Left ventricle myocardium inferior (tissue), 1 donor: ENCODE measurements at regions not wholly inside any gene's neighbourhood (a gene's known extent, or its start where the extent isn't known, plus 50 kb on each side); places are given as distances from the start of the nearest gene placed in this dataset.

ENCODE experiments used
- DNase-seq: peaks from one replicate; pipeline ENCODE4 v3.0.0-alpha.2; 2020
- H3K27ac ChIP-seq: fragments of 200-600 bp; replicated peaks from 2 replicates; pipeline ENCODE4 v1.8.0; 2021
- H3K27me3 ChIP-seq: fragments of 200-600 bp; 2 replicates; pipeline ENCODE4 v1.8.0; 2021; ENCODE audit warnings: low read depth
- H3K36me3 ChIP-seq: fragments of 200-600 bp; 2 replicates; pipeline ENCODE4 v1.8.0; 2021
- H3K4me1 ChIP-seq: fragments of 200-600 bp; 2 replicates; pipeline ENCODE4 v1.8.0; 2021
- H3K4me3 ChIP-seq: fragments of 200-600 bp; 2 replicates; pipeline ENCODE4 v1.8.0; 2021; ENCODE audit warnings: mild to moderate bottlenecking, moderate library complexity
- H3K9me3 ChIP-seq: fragments of 200-600 bp; replicated peaks from 2 replicates; pipeline ENCODE4 v1.8.0; 2021
- CTCF ChIP-seq: fragments of 200-600 bp; IDR thresholded peaks from 2 replicates; pipeline ENCODE4 v1.8.0; 2021; ENCODE audit warnings: antibody characterized with exemption, mild to moderate bottlenecking, borderline replicate concordance
- intact Hi-C: fragments of 100-400 bp; cut with micrococcal nuclease; formaldehyde crosslinking; loops from one replicate; pipeline ENCODE4 v1.11.0; 2022
- donor health status: DM: no; HTN: yes; CAD: no; lungs with severe emphysema.

- no peaks in the 10 kb centered on the region for H3K4me1 ChIP-seq
- H3K27me3 ChIP-seq: no peaks in the 10 kb centered on the region
- no peak for TF ChIP-seq CTCF
- intact Hi-C loops: no loop called here
- no peak overlapping the region for H3K27ac ChIP-seq
- DNase-seq: no peak
- peaks cover 3% of the 10 kb centered on the region for H3K36me3 ChIP-seq
- no peaks in the 10 kb centered on the region for H3K9me3 ChIP-seq
- no peak overlapping the region for H3K4me3 ChIP-seq
Measured at GRCh38 chr1:192952646-192953045, 106.5 kb downstream of the UCHL5 start.

- Histone ChIP-seq H3K4me3 (no peak overlapping the region), H3K9me3 (no peaks in the 10 kb centered on the region), H3K27ac (no peak overlapping the region), H3K4me1 (no peaks in the 10 kb centered on the region), H3K27me3 (no peaks in the 10 kb centered on the region), H3K36me3 (peaks cover 3% of the 10 kb centered on the region)
- intact Hi-C loops: no loop called here
- no peak for TF ChIP-seq CTCF
- no peak for DNase-seq
Measured at GRCh38 chr1:192954705-192955265, 104.4 kb downstream of the UCHL5 start.

- H3K27ac ChIP-seq: no peak overlapping the region
- H3K9me3 ChIP-seq: no peaks in the 10 kb centered on the region
- DNase-seq: no peak
- H3K36me3 ChIP-seq: peaks cover 3% of the 10 kb centered on the region
- no peak overlapping the region for H3K4me3 ChIP-seq
- no peak for TF ChIP-seq CTCF
- no peaks in the 10 kb centered on the region for H3K27me3 ChIP-seq
- H3K4me1 ChIP-seq: no peaks in the 10 kb centered on the region
- intact Hi-C loops: no loop called here
Measured at GRCh38 chr1:192958350-192958749, 100.8 kb downstream of the UCHL5 start.

- H3K4me1 ChIP-seq: no peaks in the 10 kb centered on the region
- H3K27me3 ChIP-seq: no peaks in the 10 kb centered on the region
- H3K4me3 ChIP-seq: no peak overlapping the region
- intact Hi-C loops: no loop called here
- H3K27ac ChIP-seq: no peak overlapping the region
- no peaks in the 10 kb centered on the region for H3K9me3 ChIP-seq
- H3K36me3 ChIP-seq: peaks cover 3% of the 10 kb centered on the region
- no peak for DNase-seq
- no peak for TF ChIP-seq CTCF
Measured at GRCh38 chr1:192958871-192959270, 100.3 kb downstream of the UCHL5 start.

GRCh38 chr1:192959657-192960186, 99.4 kb downstream of the UCHL5 start:
- peaks cover 3% of the 10 kb centered on the region for H3K36me3 ChIP-seq
- no peak overlapping the region for H3K4me3 ChIP-seq
- H3K27me3 ChIP-seq: no peaks in the 10 kb centered on the region
- DNase-seq: no peak
- no peak for TF ChIP-seq CTCF
- no peaks in the 10 kb centered on the region for H3K4me1 ChIP-seq
- no peaks in the 10 kb centered on the region for H3K9me3 ChIP-seq
- no peak overlapping the region for H3K27ac ChIP-seq
- intact Hi-C loops: no loop called here
